GM12865 (cell line): ENCODE measurements at regions not wholly inside any gene's neighbourhood (a gene's known extent, or its start where the extent isn't known, plus 50 kb on each side); places are given as distances from the start of the nearest gene placed in this dataset.

Experiments
- DNase-seq: peaks from one replicate; pipeline ENCODE4 v3.0.0; 2010; ENCODE audit warnings: low read depth
- H3K4me3 ChIP-seq: 2 replicates; pipeline ENCODE4 v1.5.1; 2011; ENCODE audit warnings: mild to moderate bottlenecking, low read depth, low read length, control low read depth
- CTCF ChIP-seq: IDR thresholded peaks from 2 replicates; pipeline ENCODE4 v1.5.1; 2011; ENCODE audit warnings: low read length, control low read depth, low read depth, inconsistent platforms; ENCODE audit not compliant: insufficient read depth; ENCODE audit errors: missing control alignments

DNA sequence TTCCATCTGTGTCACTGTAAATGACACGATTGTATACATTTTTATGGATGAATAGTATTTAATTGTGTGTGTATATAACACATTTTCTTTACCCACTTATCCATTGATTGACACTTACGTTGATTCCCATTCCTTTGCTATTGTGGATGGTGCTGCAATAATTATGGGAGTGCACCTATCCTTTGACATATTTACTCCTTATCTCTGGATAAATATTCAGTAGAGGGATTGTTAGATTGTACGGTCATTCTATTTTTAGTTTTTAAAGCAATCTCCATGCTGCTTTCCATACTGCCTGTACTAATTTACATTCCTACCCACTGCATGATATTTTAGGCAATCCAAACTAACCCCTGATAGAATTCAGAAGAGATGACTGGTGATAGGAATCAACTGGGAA, 980.1 kb downstream of the FSTL5 start:
- no peak for DNase-seq
- no peak for TF ChIP-seq CTCF
- H3K4me3 ChIP-seq, result no peak overlapping the region

GRCh38 chr4:161182913-161183312, 980.9 kb downstream of the FSTL5 start:
- no peak overlapping the region for H3K4me3 ChIP-seq
- TF ChIP-seq CTCF, result no peak
- DNase-seq, result no peak

DNA sequence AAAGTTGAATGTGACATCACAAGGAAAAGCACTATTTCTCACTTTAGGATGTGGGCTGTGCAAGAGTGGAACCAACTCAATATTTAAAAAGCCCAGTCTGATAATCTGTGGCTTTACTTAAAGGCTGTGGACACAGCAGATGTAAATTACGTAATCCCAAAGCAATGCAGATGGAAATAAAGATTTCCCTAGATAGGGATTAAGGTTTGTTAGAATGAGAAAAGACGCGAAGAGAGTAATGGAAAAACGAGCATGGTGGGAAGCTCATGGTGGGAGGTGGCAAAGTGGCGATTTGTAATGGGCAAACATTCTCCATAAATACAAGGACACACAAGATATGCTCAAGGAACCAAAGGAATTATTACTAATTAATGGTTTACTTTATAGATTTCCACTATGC, 985.5 kb downstream of the FSTL5 start:
- DNase-seq, result no peak
- TF ChIP-seq CTCF, result no peak
- H3K4me3 ChIP-seq, result no peak overlapping the region

DNA sequence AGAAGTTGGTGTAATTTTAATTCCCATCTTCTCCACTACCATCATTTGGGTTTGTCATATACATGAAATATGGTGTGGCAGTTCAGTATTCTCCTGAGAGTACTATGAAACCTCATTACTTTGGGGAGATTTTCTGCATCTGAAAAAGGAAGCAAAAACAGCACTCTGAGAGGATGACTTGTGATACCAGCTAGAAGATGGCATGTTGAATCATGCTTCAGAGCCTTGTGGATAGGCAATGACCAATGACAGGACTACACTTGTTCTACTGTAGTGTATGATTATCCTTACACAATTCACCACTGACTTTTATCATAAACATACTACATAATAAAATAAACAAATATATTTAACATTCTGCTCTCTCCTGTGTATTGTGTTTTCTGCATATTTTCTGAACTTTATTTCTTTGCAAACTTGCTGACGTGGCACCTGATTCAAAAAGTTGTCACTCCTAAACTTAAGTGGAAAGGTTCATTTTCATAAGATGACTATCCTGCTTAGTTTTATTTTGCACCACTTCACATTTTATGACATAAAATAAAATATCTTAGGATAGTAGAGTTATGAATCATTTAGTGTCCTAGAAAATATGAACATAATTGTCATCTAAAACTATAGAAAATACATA, 991.3 kb downstream of the FSTL5 start:
- no peak for DNase-seq
- H3K4me3 ChIP-seq, result no peak overlapping the region
- TF ChIP-seq CTCF, result no peak

GRCh38 chr4:161167539-161167938, 996.3 kb downstream of the FSTL5 start:
- no peak for DNase-seq
- H3K4me3 ChIP-seq, result no peak overlapping the region
- no peak for TF ChIP-seq CTCF

- no peak for DNase-seq
- no peak for TF ChIP-seq CTCF
- no peak overlapping the region for H3K4me3 ChIP-seq
Measured at GRCh38 chr4:161160718-161161117, 1003.1 kb downstream of the FSTL5 start.

DNA sequence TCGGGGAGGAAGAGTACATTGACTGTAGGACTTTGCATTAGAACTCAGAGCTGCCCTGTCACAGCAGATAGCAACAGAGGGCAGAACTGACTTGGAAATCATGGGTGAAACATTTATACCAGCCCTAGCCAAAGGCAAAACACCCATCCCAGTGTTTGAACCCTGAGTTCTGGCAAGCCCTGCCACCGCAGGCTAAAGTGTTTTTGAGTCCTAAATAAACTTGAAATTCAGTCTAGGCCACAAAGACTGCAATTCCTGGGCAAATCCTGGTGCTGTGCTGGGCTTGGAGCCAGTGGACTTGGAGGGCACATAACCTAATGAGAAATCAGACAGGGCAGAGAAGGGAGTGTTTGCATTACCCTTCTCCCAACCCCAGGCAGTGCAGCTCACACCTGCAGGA, 1015.7 kb downstream of the FSTL5 start:
- no peak for DNase-seq
- no peak for TF ChIP-seq CTCF

More for the DNA sequence above, 1015.7 kb downstream of the FSTL5 start:
- H3K4me3 ChIP-seq, result no peak overlapping the region
